HAP-1 (cell line): ENCODE measurements at regions not wholly inside any gene's neighbourhood (a gene's known extent, or its start where the extent isn't known, plus 50 kb on each side); places are given as distances from the start of the nearest gene placed in this dataset.
"Not testable (repeated sequence)": the region's sequence is repeated elsewhere in the genome, so short reads cannot be mapped to it uniquely, and the experiment has no call there.

Source experiments
- DNase-seq, 2 experiments: peaks; one replicate each; pipeline ENCODE4 v3.0.0-alpha.2; 2016 to 2020; ENCODE audit warnings: low spot score in 2 of 2
- H3K27me3 ChIP-seq: fragments of 250-450 bp; sonication (Bioruptor Pico); 2 replicates; pipeline ENCODE4 v1.5.1; 2020; ENCODE audit warnings: low read depth, mild to moderate bottlenecking, moderate library complexity
- H3K36me3 ChIP-seq: fragments of 250-450 bp; sonication (Bioruptor Pico); replicated peaks from 2 replicates; pipeline ENCODE4 v1.5.1; 2020; ENCODE audit warnings: mild to moderate bottlenecking
- H3K4me1 ChIP-seq: fragments of 250-450 bp; sonication (Bioruptor Pico); 2 replicates; pipeline ENCODE4 v1.5.1; 2020; ENCODE audit warnings: mild to moderate bottlenecking
- H3K4me3 ChIP-seq: fragments of 250-450 bp; sonication (Bioruptor Pico); 2 replicates; pipeline ENCODE4 v1.5.1; 2020; ENCODE audit warnings: mild to moderate bottlenecking, moderate library complexity
- H3K9me3 ChIP-seq: fragments of 250-450 bp; sonication (Bioruptor Pico); 2 replicates; pipeline ENCODE4 v1.5.1; 2020; ENCODE audit warnings: mild to moderate bottlenecking, moderate library complexity
- in situ Hi-C: fragments of 300-500 bp; cut with MboI; formaldehyde crosslinking; loops from 3 replicates; pipeline ENCODE4 v1.14.3; 2020; ENCODE audit warnings: low sequenced_read_pairs, inconsistent platforms, mixed read lengths

- Histone ChIP-seq H3K9me3 (no peaks in the 10 kb centered on the region), H3K27me3 (no peaks in the 10 kb centered on the region), H3K36me3 (no peaks in the 10 kb centered on the region), H3K4me1 (no peaks in the 10 kb centered on the region), H3K4me3 (no peak overlapping the region)
- DNase-seq: no peak
- in situ Hi-C loops: no loop called here
Observed at GRCh38 chr7:68785036-68785435, 813.2 kb upstream of the AUTS2 start.

DNA sequence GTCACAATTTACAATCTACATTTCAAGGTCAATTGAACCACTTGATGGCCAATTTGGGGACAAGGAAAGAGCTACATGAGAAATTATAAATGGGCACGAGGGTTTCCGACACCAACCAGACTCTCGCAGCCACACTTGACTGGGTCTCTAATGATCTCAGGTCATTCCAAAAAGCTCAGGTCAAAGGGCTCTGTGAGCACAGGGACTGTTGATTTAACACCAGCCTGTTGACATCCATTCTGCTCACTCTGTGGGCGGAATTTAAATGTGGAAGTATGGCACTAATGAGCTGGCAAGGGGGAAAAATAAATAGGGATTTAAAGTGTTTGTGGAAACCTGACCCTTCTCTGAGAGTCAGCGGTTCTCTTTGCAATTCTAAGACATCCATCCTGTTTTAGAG, 810.7 kb upstream of the AUTS2 start:
- no peak for DNase-seq
- Histone ChIP-seq H3K4me3 (no peak overlapping the region), H3K9me3 (no peaks in the 10 kb centered on the region), H3K36me3 (no peaks in the 10 kb centered on the region), H3K27me3 (no peaks in the 10 kb centered on the region), H3K4me1 (no peaks in the 10 kb centered on the region)
- in situ Hi-C loops: no loop called here

DNA sequence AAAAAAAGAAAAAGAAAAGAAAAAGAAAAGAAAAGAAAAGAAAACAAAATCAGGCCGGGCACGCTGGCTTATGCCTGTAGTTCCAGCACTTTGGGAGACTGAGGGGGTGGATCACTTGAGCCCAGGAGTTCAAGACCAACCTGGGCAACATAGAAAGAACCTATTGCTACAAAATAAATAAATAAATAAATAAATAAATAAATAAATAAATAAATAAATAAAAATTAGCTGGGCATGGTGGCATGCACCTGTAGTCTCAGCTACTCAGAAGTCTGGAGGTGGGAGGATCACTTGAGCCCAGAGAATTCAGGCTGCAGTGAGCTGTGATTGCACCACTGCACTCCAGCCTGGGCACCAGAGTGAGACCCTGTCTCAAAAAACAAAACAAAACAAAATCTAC, 809.7 kb upstream of the AUTS2 start:
- H3K9me3 ChIP-seq, H3K27me3 ChIP-seq, DNase-seq, H3K36me3 ChIP-seq, H3K4me3 ChIP-seq, in situ Hi-C loops, H3K4me1 ChIP-seq: not testable (repeated sequence)

DNA sequence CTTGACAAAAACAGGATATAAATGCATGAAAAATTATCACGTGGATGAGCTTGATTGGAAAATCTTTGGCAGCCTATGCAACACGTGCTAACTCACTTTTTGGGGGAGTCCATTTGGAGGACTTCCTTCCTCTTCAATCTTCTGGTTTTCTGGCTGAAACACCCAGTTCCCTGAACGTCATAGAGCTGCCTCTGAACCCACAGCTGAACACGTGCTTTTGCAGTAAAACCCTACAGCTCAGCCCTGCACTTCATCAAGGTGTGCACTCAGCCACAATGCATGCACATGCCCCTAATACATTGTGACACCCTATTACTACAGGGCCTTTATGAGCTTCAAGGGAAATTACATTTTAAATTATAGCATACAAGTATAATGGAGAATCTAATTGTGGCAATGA, 808.7 kb upstream of the AUTS2 start:
- in situ Hi-C loops: no loop called here
- Histone ChIP-seq H3K36me3 (no peaks in the 10 kb centered on the region), H3K9me3 (no peaks in the 10 kb centered on the region), H3K4me1 (no peaks in the 10 kb centered on the region), H3K4me3 (no peak overlapping the region), H3K27me3 (no peaks in the 10 kb centered on the region)
- no peak for DNase-seq

DNA sequence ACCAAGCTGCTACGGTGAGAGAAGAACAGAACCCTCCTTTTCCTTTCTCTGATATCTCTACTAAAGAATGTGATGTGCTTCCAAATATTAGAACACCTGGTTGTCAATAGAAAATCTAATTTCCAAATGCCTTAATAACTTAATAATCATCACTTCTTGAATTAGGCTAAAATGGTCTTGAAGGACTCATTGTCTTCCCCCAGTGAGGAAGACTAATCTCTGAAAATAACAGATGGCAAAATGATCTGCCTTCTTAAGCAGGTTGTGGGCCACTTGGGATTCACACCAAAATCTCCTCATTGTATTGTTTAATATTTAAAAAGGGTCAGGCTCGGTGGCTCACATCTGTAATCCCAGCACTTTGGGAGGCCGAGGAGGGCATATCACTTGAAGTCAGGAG, 805.9 kb upstream of the AUTS2 start:
- Histone ChIP-seq H3K27me3 (no peaks in the 10 kb centered on the region), H3K4me3 (no peak overlapping the region), H3K36me3 (no peaks in the 10 kb centered on the region), H3K4me1 (no peaks in the 10 kb centered on the region), H3K9me3 (no peaks in the 10 kb centered on the region)
- in situ Hi-C loops: no loop called here
- no peak for DNase-seq

GRCh38 chr7:68793513-68793912, 804.8 kb upstream of the AUTS2 start:
- no peaks in the 10 kb centered on the region for H3K36me3 ChIP-seq
- no peak overlapping the region for H3K4me3 ChIP-seq
- H3K27me3 ChIP-seq: no peaks in the 10 kb centered on the region
- H3K4me1 ChIP-seq: no peaks in the 10 kb centered on the region
- no peaks in the 10 kb centered on the region for H3K9me3 ChIP-seq
- in situ Hi-C loops: no loop called here
- DNase-seq: no peak

GRCh38 chr7:68800316-68800715, 798.0 kb upstream of the AUTS2 start:
- H3K9me3 ChIP-seq: no peaks in the 10 kb centered on the region
- in situ Hi-C loops: no loop called here
- H3K4me3 ChIP-seq: no peak overlapping the region
- H3K4me1 ChIP-seq: no peaks in the 10 kb centered on the region
- no peaks in the 10 kb centered on the region for H3K36me3 ChIP-seq
- DNase-seq: no peak
- no peaks in the 10 kb centered on the region for H3K27me3 ChIP-seq

GRCh38 chr7:68805159-68805558, 793.1 kb upstream of the AUTS2 start:
- Histone ChIP-seq H3K36me3 (no peaks in the 10 kb centered on the region), H3K9me3 (no peaks in the 10 kb centered on the region; the same call in 1 of the 2 replicates), H3K4me3 (no peak overlapping the region), H3K27me3 (no peaks in the 10 kb centered on the region), H3K4me1 (no peaks in the 10 kb centered on the region)
- no peak for DNase-seq
- in situ Hi-C loops: no loop called here

GRCh38 chr7:68807666-68808065, 790.6 kb upstream of the AUTS2 start:
- H3K36me3 ChIP-seq: no peaks in the 10 kb centered on the region
- H3K4me1 ChIP-seq: no peaks in the 10 kb centered on the region
- no peaks in the 10 kb centered on the region; the same call in 1 of the 2 replicates for H3K9me3 ChIP-seq
- no peak overlapping the region for H3K4me3 ChIP-seq
- no peak for DNase-seq
- H3K27me3 ChIP-seq: no peaks in the 10 kb centered on the region
- in situ Hi-C loops: no loop called here

- no peak overlapping the region for H3K4me3 ChIP-seq
- H3K4me1 ChIP-seq: no peaks in the 10 kb centered on the region
- no peaks in the 10 kb centered on the region for H3K27me3 ChIP-seq
- DNase-seq: no peak
- no peaks in the 10 kb centered on the region for H3K9me3 ChIP-seq
- H3K36me3 ChIP-seq: no peaks in the 10 kb centered on the region
- in situ Hi-C loops: no loop called here
Observed at GRCh38 chr7:68813551-68814080, 784.7 kb upstream of the AUTS2 start.

DNA sequence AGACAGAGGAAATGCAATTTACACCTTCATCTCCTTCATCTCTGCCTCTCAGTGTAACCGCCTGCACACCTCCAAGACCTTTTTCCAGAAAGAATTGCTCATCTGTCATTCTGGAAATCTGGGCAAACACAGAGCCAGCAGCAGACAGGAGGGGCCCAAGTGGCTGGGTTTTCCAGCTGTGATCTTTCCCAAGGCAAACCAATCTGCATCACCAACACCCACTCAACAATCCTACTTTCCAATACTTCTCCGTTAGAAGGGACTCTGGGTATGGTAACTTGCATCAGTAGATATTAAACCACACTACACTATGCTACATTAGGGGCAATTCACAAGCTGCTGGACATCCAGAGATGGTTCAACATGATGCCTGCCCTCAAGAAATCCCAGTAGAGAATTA, 781.8 kb upstream of the AUTS2 start:
- H3K4me1 ChIP-seq: no peaks in the 10 kb centered on the region
- no peaks in the 10 kb centered on the region for H3K27me3 ChIP-seq
- H3K4me3 ChIP-seq: no peak overlapping the region
- H3K36me3 ChIP-seq: no peaks in the 10 kb centered on the region
- in situ Hi-C loops: no loop called here
- no peaks in the 10 kb centered on the region for H3K9me3 ChIP-seq
- no peak for DNase-seq

DNA sequence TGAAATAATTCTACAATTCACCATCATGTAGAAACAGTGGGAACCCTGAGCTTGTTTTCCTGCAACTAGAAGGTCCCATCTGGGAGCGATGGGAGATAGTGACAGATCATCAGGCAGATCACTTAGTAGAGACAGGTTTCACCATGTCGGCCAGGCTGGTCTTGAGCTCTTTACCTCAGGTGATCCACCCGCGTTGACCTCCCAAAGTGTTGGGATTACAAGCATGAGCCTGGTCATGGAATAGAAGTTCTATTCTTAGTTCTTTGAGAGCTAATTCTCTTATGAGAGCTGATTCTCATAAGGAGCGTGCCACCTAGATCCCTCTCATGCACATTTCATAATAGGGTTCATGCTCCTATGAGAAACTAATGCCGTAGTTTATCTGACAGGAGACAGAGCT, 778.0 kb upstream of the AUTS2 start:
- in situ Hi-C loops: no loop called here
- Histone ChIP-seq H3K27me3 (no peaks in the 10 kb centered on the region), H3K4me1 (no peaks in the 10 kb centered on the region), H3K4me3 (no peak overlapping the region), H3K36me3 (no peaks in the 10 kb centered on the region), H3K9me3 (no peaks in the 10 kb centered on the region)
- no peak for DNase-seq

GRCh38 chr7:68821846-68822245, 776.4 kb upstream of the AUTS2 start:
- in situ Hi-C loops: no loop called here

DNA sequence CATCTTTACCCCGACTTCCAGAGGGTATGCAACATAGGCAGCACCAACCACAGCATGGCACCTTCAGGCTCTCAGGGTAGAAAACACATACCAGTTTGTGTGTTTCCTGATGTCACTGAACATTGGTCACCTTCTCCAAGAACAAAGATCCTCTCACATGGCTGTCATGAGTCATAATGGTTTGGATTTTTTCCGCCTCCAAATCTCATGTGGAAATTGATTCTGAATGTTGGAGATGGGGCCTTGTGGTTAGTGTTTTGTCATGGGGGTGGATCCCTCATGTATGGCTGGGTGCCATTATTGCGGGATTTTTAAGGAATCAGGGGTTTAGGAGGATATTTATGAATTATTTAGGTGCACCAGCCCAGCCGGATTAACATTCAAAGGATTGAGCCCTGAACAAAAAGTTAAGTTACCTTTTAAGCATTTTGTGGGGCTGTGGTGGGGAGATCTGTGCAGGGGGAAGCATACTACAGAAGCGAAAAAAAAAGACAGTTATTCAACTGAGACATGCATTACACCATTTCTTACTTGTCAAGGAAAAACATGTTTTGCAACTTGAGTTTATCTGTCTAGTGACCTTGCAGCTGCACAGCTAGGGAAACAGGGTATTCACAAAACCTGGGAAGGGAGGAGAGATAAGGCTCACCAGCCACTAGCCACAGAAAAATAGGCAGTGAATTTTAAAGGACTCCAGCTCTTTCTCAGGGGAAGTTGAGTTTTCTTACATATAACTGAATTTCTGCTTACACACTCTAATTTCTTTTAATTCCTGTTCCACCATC, 774.1 kb upstream of the AUTS2 start:
- Histone ChIP-seq H3K4me1 (no peaks in the 10 kb centered on the region), H3K36me3 (no peaks in the 10 kb centered on the region), H3K9me3 (no peaks in the 10 kb centered on the region), H3K27me3 (no peaks in the 10 kb centered on the region), H3K4me3 (no peak overlapping the region)
- DNase-seq: no peak
- in situ Hi-C loops: no loop called here

More at GRCh38 chr7:68821846-68822245, 776.4 kb upstream of the AUTS2 start:
- Histone ChIP-seq H3K27me3 (no peaks in the 10 kb centered on the region), H3K4me3 (no peak overlapping the region), H3K9me3 (no peaks in the 10 kb centered on the region), H3K4me1 (no peaks in the 10 kb centered on the region), H3K36me3 (no peaks in the 10 kb centered on the region)
- DNase-seq: no peak

DNA sequence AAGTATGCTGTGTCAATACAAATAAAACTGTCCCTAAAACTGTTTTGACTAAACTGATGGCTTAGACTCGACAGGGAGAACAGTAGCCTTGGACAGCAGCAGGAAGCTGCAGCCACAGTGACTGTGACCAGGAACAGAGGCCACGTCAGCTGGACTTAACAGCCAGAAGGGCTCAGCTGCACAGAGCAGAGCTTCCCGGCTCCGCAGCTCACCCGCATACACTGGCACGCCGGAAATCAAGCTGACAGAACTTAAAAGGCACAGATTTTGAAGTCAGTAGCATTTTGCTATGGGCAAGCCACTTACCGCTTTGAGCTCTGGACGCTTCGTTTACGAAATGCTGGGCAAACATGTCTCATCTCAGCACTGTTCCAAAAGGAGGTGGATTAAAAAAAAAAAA, 769.7 kb upstream of the AUTS2 start:
- DNase-seq: no peak
- in situ Hi-C loops: no loop called here

More for the DNA sequence above, 769.7 kb upstream of the AUTS2 start:
- no peaks in the 10 kb centered on the region for H3K27me3 ChIP-seq
- H3K36me3 ChIP-seq: no peaks in the 10 kb centered on the region
- no peaks in the 10 kb centered on the region for H3K4me1 ChIP-seq
- H3K9me3 ChIP-seq: no peaks in the 10 kb centered on the region
- H3K4me3 ChIP-seq: no peak overlapping the region
